ENCODE measurements at regions not wholly inside any gene's neighbourhood (a gene's known extent, or its start where the extent isn't known, plus 50 kb on each side); places are given as distances from the start of the nearest gene placed in this dataset.

- DNase-seq (no peak), ATAC-seq (no peak)
- Mint-ChIP-seq H3K4me1 (ENCODE audit: low read depth) (no peaks in the 10 kb centered on the region), H3K27me3 (no peaks in the 10 kb centered on the region), H3K27ac (no peak overlapping the region), H3K9me3 (no peaks in the 10 kb centered on the region), H3K36me3 (ENCODE audit: low read depth) (no peaks in the 10 kb centered on the region), H3K4me3 (no peak overlapping the region)
- POLR2A ChIA-PET = no interaction called here
- intact Hi-C loops (cut with micrococcal nuclease) = no loop called here
- no peak for TF ChIP-seq CTCF (IDR thresholded peaks at IDR 0.05)
- CTCF ChIA-PET = no interaction called here
Observed at GRCh38 chr7:121643320-121643719, 229.6 kb upstream of the PTPRZ1 start.

- H3K4me3 Mint-ChIP-seq = no peak overlapping the region
- intact Hi-C loops (cut with micrococcal nuclease) = no loop called here
- H3K27me3 Mint-ChIP-seq = no peaks in the 10 kb centered on the region
- no peaks in the 10 kb centered on the region for H3K4me1 Mint-ChIP-seq (ENCODE audit: low read depth)
- no peaks in the 10 kb centered on the region for H3K36me3 Mint-ChIP-seq (ENCODE audit: low read depth)
- H3K9me3 Mint-ChIP-seq = no peaks in the 10 kb centered on the region
- no peak for TF ChIP-seq CTCF (IDR thresholded peaks at IDR 0.05)
- DNase-seq (no peak), ATAC-seq (no peak)
- ChIA-PET CTCF (no interaction called here), POLR2A (no interaction called here)
- no peak overlapping the region for H3K27ac Mint-ChIP-seq
Observed at GRCh38 chr7:121639705-121640104, 233.3 kb upstream of the PTPRZ1 start.

- ChIA-PET POLR2A (no interaction called here), CTCF (no interaction called here)
- H3K27me3 Mint-ChIP-seq = no peaks in the 10 kb centered on the region
- H3K9me3 Mint-ChIP-seq = no peaks in the 10 kb centered on the region
- no peaks in the 10 kb centered on the region for H3K4me1 Mint-ChIP-seq (ENCODE audit: low read depth)
- H3K27ac Mint-ChIP-seq = no peak overlapping the region
- no peak overlapping the region for H3K4me3 Mint-ChIP-seq
- ATAC-seq = no peak
- no peaks in the 10 kb centered on the region for H3K36me3 Mint-ChIP-seq (ENCODE audit: low read depth)
- intact Hi-C loops (cut with micrococcal nuclease) = no loop called here
- no peak for TF ChIP-seq CTCF (IDR thresholded peaks at IDR 0.05)
- DNase-seq = no peak
Observed at GRCh38 chr7:121638286-121638685, 234.7 kb upstream of the PTPRZ1 start.

GRCh38 chr7:121634356-121634755 is 238.2 kb upstream of the FAM3C start:
- DNase-seq (no peak), ATAC-seq (no peak)
- Mint-ChIP-seq H3K27me3 (no peaks in the 10 kb centered on the region), H3K27ac (no peak overlapping the region), H3K36me3 (ENCODE audit: low read depth) (no peaks in the 10 kb centered on the region), H3K9me3 (no peaks in the 10 kb centered on the region), H3K4me3 (no peak overlapping the region), H3K4me1 (ENCODE audit: low read depth) (no peaks in the 10 kb centered on the region)
- ChIA-PET POLR2A (no interaction called here), CTCF (no interaction called here)
- no peak for TF ChIP-seq CTCF (IDR thresholded peaks at IDR 0.05)
- intact Hi-C loops (cut with micrococcal nuclease) = no loop called here

- H3K4me1 Mint-ChIP-seq (ENCODE audit: low read depth) = no peaks in the 10 kb centered on the region
- no peaks in the 10 kb centered on the region for H3K27me3 Mint-ChIP-seq
- ChIA-PET CTCF (no interaction called here), POLR2A (no interaction called here)
- H3K4me3 Mint-ChIP-seq = no peak overlapping the region
- DNase-seq = no peak
- ATAC-seq = no peak
- no peaks in the 10 kb centered on the region for H3K36me3 Mint-ChIP-seq (ENCODE audit: low read depth)
- intact Hi-C loops (cut with micrococcal nuclease) = no loop called here
- no peak overlapping the region for H3K27ac Mint-ChIP-seq
- H3K9me3 Mint-ChIP-seq = no peaks in the 10 kb centered on the region
- no peak for TF ChIP-seq CTCF (IDR thresholded peaks at IDR 0.05)
Observed at GRCh38 chr7:121633186-121633585, 237.1 kb upstream of the FAM3C start.
